Esophagus squamous epithelium (tissue), 5 donors: ENCODE measurements at regions not wholly inside any gene's neighbourhood (a gene's known extent, or its start where the extent isn't known, plus 50 kb on each side); places are given as distances from the start of the nearest gene placed in this dataset.
A peak's percentile ranks its signal among the peaks of the same experiment; 100 is the strongest.

Experiments
- DNase-seq: peaks from one replicate; lab custom pipeline; 2025; lab: John Stamatoyannopoulos, UW
- H3K27ac ChIP-seq, 4 donors: fragments of 200-600 bp; sonication (generic); one replicate each; pipeline ENCODE4 v1.5.1; 2016 to 2019; ENCODE audit warnings: mild to moderate bottlenecking in 1 of 4
- H3K27me3 ChIP-seq, 4 donors: fragments of 200-600 bp; sonication (generic); 1 replicate in 3 of 4; 2 replicates in 1 of 4; pipeline versions ENCODE4 v1.5.1 to v1.6.0; 2017 to 2021; ENCODE audit warnings: antibody characterized with exemption in 1 of 4
- H3K36me3 ChIP-seq, 3 donors: fragments of 200-600 bp; sonication (generic); one replicate each; pipeline ENCODE4 v1.5.1; 2016 to 2019
- H3K4me1 ChIP-seq, 3 donors: fragments of 200-600 bp; sonication (generic); one replicate each; pipeline ENCODE4 v1.5.1; 2017 to 2019
- H3K4me3 ChIP-seq, 4 donors: fragments of 200-600 bp; sonication (generic); 1 replicate in 3 of 4; 2 replicates in 1 of 4; pipeline ENCODE4 v1.5.1; 2016 to 2019; ENCODE audit warnings: mild to moderate bottlenecking in 2 of 4, moderate library complexity in 1 of 4
- H3K9me3 ChIP-seq, 3 donors: fragments of 200-600 bp; sonication (generic); one replicate each; pipeline ENCODE4 v1.5.1; 2016 to 2019
- CTCF ChIP-seq, 6 experiments: fragments of 450-650 bp in 4 of 6; fragments of 200-600 bp in 2 of 6; sonication (generic) in 2 of 6; IDR thresholded peaks; one replicate each; pipeline ENCODE4 v1.5.1; 2016 to 2019; ENCODE audit warnings: antibody characterized with exemption in 6 of 6, mild to moderate bottlenecking in 4 of 6, moderate library complexity in 4 of 6
- POLR2A ChIP-seq, 4 donors: fragments of 450-650 bp; IDR thresholded peaks; one replicate each; pipeline ENCODE4 v1.6.1; 2017; ENCODE audit warnings: antibody characterized with exemption in 4 of 4, mild to moderate bottlenecking in 4 of 4, moderate library complexity in 3 of 4
- WGBS, 2 donors: methylation state at CpG; one replicate each; pipeline ENCODE4 v1.1.5; 2018; 5-methylcytosine and 5-hydroxymethylcytosine counted together
- intact Hi-C: fragments of 100-400 bp; cut with DNase I; formaldehyde crosslinking; loops from one replicate; pipeline ENCODE4 v1.15.0; 2022
- donor health status: DM: yes; HTN: yes; CAD: no.

- no peaks in the 10 kb centered on the region for H3K9me3 ChIP-seq
- no peaks in the 10 kb centered on the region for H3K27me3 ChIP-seq
- intact Hi-C loops: no loop called here
- no peak overlapping the region for H3K4me3 ChIP-seq
- H3K27ac ChIP-seq: no peak overlapping the region
- no peak for DNase-seq
- H3K4me1 ChIP-seq: no peaks in the 10 kb centered on the region
- no peak for TF ChIP-seq CTCF (IDR thresholded peaks at IDR 0.05)
- no peak for TF ChIP-seq POLR2A (IDR thresholded peaks at IDR 0.05)
- no peaks in the 10 kb centered on the region for H3K36me3 ChIP-seq
- 63 to 74% methylated on average over 2 of the region's 2 CpGs for whole genome bisulfite sequencing, 2 donors
These were observed 526.2 kb downstream of the FUT8 start for GRCh38 chr14:65938738-65939137.

- no peaks in the 10 kb centered on the region for H3K4me1 ChIP-seq
- no peaks in the 10 kb centered on the region for H3K36me3 ChIP-seq
- H3K9me3 ChIP-seq: no peaks in the 10 kb centered on the region
- WGBS, 2 donors: 71 to 100% methylated on average over 1 of the region's 1 CpG
- no peaks in the 10 kb centered on the region for H3K27me3 ChIP-seq
- no peak for TF ChIP-seq POLR2A (IDR thresholded peaks at IDR 0.05)
- TF ChIP-seq CTCF (IDR thresholded peaks at IDR 0.05): no peak
- DNase-seq: no peak
- intact Hi-C loops: no loop called here
- no peak overlapping the region for H3K27ac ChIP-seq
- H3K4me3 ChIP-seq: no peak overlapping the region
These were observed 526.7 kb downstream of the FUT8 start for GRCh38 chr14:65939184-65939583.

GRCh38 chr14:65940056-65940735 lies 527.7 kb downstream of the FUT8 start:
- Histone ChIP-seq H3K4me1 (no peaks in the 10 kb centered on the region), H3K36me3 (no peaks in the 10 kb centered on the region), H3K27me3 (no peaks in the 10 kb centered on the region), H3K27ac (no peak overlapping the region), H3K4me3 (no peak overlapping the region), H3K9me3 (no peaks in the 10 kb centered on the region)
- DNase-seq: no peak
- WGBS, 2 donors: 82 to 84% methylated on average over 9 of the region's 9 CpGs
- intact Hi-C loops: no loop called here
- no peak for TF ChIP-seq POLR2A (IDR thresholded peaks at IDR 0.05)
- peak in 1 of 6 experiments; percentile 22 for TF ChIP-seq CTCF (IDR thresholded peaks at IDR 0.05)

- TF ChIP-seq POLR2A (IDR thresholded peaks at IDR 0.05) (no peak), CTCF (IDR thresholded peaks at IDR 0.05) (no peak)
- Histone ChIP-seq H3K36me3 (no peaks in the 10 kb centered on the region), H3K27ac (no peak overlapping the region), H3K4me1 (no peaks in the 10 kb centered on the region), H3K9me3 (no peaks in the 10 kb centered on the region), H3K4me3 (no peak overlapping the region), H3K27me3 (no peaks in the 10 kb centered on the region)
- no peak for DNase-seq
- 55 to 67% methylated on average over 4 of the region's 4 CpGs for WGBS, 2 donors
- intact Hi-C loops: no loop called here
These were observed 528.6 kb downstream of the FUT8 start for GRCh38 chr14:65941091-65941490.

GRCh38 chr14:65943150-65943549 lies 530.6 kb downstream of the FUT8 start:
- no peak for TF ChIP-seq CTCF (IDR thresholded peaks at IDR 0.05)
- TF ChIP-seq POLR2A (IDR thresholded peaks at IDR 0.05): no peak
- intact Hi-C loops: no loop called here
- no peak overlapping the region for H3K4me3 ChIP-seq

More at GRCh38 chr14:65943150-65943549, 530.6 kb downstream of the FUT8 start:
- Histone ChIP-seq H3K9me3 (no peaks in the 10 kb centered on the region), H3K27ac (no peak overlapping the region), H3K27me3 (peaks cover 0 to 3% (median 0%) of the 10 kb centered on the region in 4 donors), H3K36me3 (no peaks in the 10 kb centered on the region), H3K4me1 (no peaks in the 10 kb centered on the region)
- no peak for DNase-seq
